H1 (cell line): ENCODE measurements at regions not wholly inside any gene's neighbourhood (a gene's known extent, or its start where the extent isn't known, plus 50 kb on each side); places are given as distances from the start of the nearest gene placed in this dataset.

Source experiments
- CTCF ChIA-PET: fragments of 300-600 bp; sonication (Branson Sonifier 250); formaldehyde crosslinking; loops from one replicate; lab custom pipeline; 2021; ENCODE audit not compliant: partially characterized antibody; lab: Charles Lee
- POLR2A ChIA-PET: fragments of 300-600 bp; sonication (Branson Sonifier 250); formaldehyde crosslinking; loops from one replicate; lab custom pipeline; 2021; ENCODE audit warnings: inconsistent platforms; ENCODE audit not compliant: partially characterized antibody; lab: Charles Lee
- DNase-seq, 2 experiments: peaks; one replicate each; pipeline versions ENCODE4 v3.0.0 to v3.0.0-alpha.2; 2010 to 2022; ENCODE audit warnings: low spot score in 2 of 2, low read depth in 1 of 2, mixed read lengths in 1 of 2
- FAIRE-seq: peaks from 2 replicates; lab custom pipeline; 2011; peaks lifted over from hg19 to GRCh38; lab: Jason Lieb, UNC
- H2AFZ ChIP-seq: 2 replicates; pipeline ENCODE4 v1.8.1; 2012; ENCODE audit warnings: low read length, inconsistent platforms
- H2AK5ac ChIP-seq: 2 replicates; pipeline ENCODE4 v1.6.1; 2013; ENCODE audit warnings: low read depth, low read length
- H2BK120ac ChIP-seq: replicated peaks from 2 replicates; pipeline ENCODE3; 2013; ENCODE audit warnings: low read depth, low read length, inconsistent platforms
- H2BK12ac ChIP-seq: 2 replicates; pipeline ENCODE4 v1.6.1; 2013; ENCODE audit warnings: low read depth, low read length
- H2BK15ac ChIP-seq: 2 replicates; pipeline ENCODE4 v1.6.1; 2013; ENCODE audit warnings: low read length
- H2BK20ac ChIP-seq: 2 replicates; pipeline ENCODE4 v1.6.1; 2013; ENCODE audit warnings: low read length
- H2BK5ac ChIP-seq: 2 replicates; pipeline ENCODE4 v1.6.1; 2013; ENCODE audit warnings: low read depth, low read length
- H3K14ac ChIP-seq: 2 replicates; pipeline ENCODE4 v1.6.1; 2013; ENCODE audit warnings: inconsistent platforms; ENCODE audit not compliant: insufficient read length
- H3K18ac ChIP-seq: 2 replicates; pipeline ENCODE4 v1.6.1; 2013; ENCODE audit warnings: low read length; ENCODE audit errors: extremely low read depth
- H3K23ac ChIP-seq: 2 replicates; pipeline ENCODE4 v1.6.1; 2013; ENCODE audit warnings: inconsistent platforms; ENCODE audit not compliant: insufficient read length
- H3K23me2 ChIP-seq: 2 replicates; pipeline ENCODE4 v1.6.1; 2013; ENCODE audit warnings: low read depth, low read length
- H3K27ac ChIP-seq: 2 replicates; pipeline ENCODE4 v1.6.1; 2011; ENCODE audit warnings: low read depth, low read length, inconsistent platforms
- H3K27me3 ChIP-seq, 4 experiments: replicated peaks in 1 of 4; 1 replicate in 1 of 4; 2 replicates in 3 of 4; pipeline versions ENCODE4 v1.6.1 to v1.8.1; 2011 to 2013; ENCODE audit warnings: low read length in 3 of 4, mild to moderate bottlenecking in 3 of 4, inconsistent platforms in 2 of 4, mixed read lengths in 2 of 4, moderate library complexity in 1 of 4; ENCODE audit not compliant: control insufficient read depth in 3 of 4, insufficient read depth in 3 of 4; ENCODE audit errors: extremely low read depth in 1 of 4
- H3K36me3 ChIP-seq, 4 experiments: 2 replicates each; pipeline versions ENCODE4 v1.6.1 to v1.8.1; 2011 to 2013; ENCODE audit warnings: mild to moderate bottlenecking in 4 of 4, low read length in 3 of 4, moderate library complexity in 2 of 4, control low read depth in 1 of 4, inconsistent platforms in 1 of 4; ENCODE audit not compliant: insufficient read depth in 4 of 4, control insufficient read depth in 2 of 4
- H3K4ac ChIP-seq: replicated peaks from 2 replicates; pipeline ENCODE3; 2013; ENCODE audit warnings: low read length, low read depth, mixed read lengths, inconsistent platforms; ENCODE audit not compliant: insufficient read length
- H3K4me1 ChIP-seq, 4 experiments: replicated peaks in 1 of 4; 1 replicate in 1 of 4; 2 replicates in 3 of 4; pipeline versions ENCODE4 v1.6.1 to v1.8.1; 2011 to 2013; ENCODE audit warnings: low read length in 3 of 4, inconsistent platforms in 2 of 4, mixed read lengths in 1 of 4; ENCODE audit not compliant: insufficient read depth in 4 of 4, control insufficient read depth in 3 of 4
- H3K4me2 ChIP-seq, 2 experiments: 2 replicates each; pipeline versions ENCODE4 v1.6.1 to v1.8.1; 2011 to 2013; ENCODE audit warnings: low read depth in 2 of 2, low read length in 2 of 2, control low read depth in 1 of 2, inconsistent platforms in 1 of 2, mild to moderate bottlenecking in 1 of 2; ENCODE audit not compliant: insufficient read depth in 1 of 2
- H3K4me3 ChIP-seq, 4 experiments: fragments of 200-600, 300-600 bp in 1 of 4; sonication (generic), shearing (Covaris generic), sonication (Bioruptor Twin) in 1 of 4; 2 replicates each; pipeline versions ENCODE4 v1.5.1 to v1.8.1; 2011 to 2016; ENCODE audit warnings: low read length in 4 of 4, low read depth in 3 of 4, control low read depth in 2 of 4, inconsistent platforms in 2 of 4, mild to moderate bottlenecking in 2 of 4, mixed read lengths in 1 of 4, moderate library complexity in 1 of 4; ENCODE audit not compliant: insufficient read depth in 2 of 4; ENCODE audit errors: extremely low read depth in 1 of 4
- H3K56ac ChIP-seq: replicated peaks from 2 replicates; pipeline ENCODE3; 2013; ENCODE audit warnings: low read depth, mild to moderate bottlenecking, mixed read lengths, low read length, inconsistent platforms; ENCODE audit not compliant: insufficient read length
- H3K79me1 ChIP-seq: 2 replicates; pipeline ENCODE4 v1.6.1; 2013; ENCODE audit warnings: low read depth, low read length, control low read depth
- H3K79me2 ChIP-seq, 2 experiments: 2 replicates each; pipeline versions ENCODE4 v1.6.1 to v1.8.1; 2012 to 2013; ENCODE audit warnings: low read length in 2 of 2, mild to moderate bottlenecking in 2 of 2, inconsistent platforms in 1 of 2; ENCODE audit not compliant: insufficient read depth in 2 of 2, control insufficient read depth in 1 of 2
- H3K9ac ChIP-seq, 4 experiments: replicated peaks in 1 of 4; 1 replicate in 1 of 4; 2 replicates in 3 of 4; pipeline versions ENCODE4 v1.6.1 to v1.8.1; 2011 to 2013; ENCODE audit warnings: low read depth in 3 of 4, low read length in 3 of 4, control low read depth in 2 of 4, mild to moderate bottlenecking in 2 of 4, moderate library complexity in 2 of 4, inconsistent platforms in 1 of 4; ENCODE audit errors: extremely low read depth in 1 of 4
- H3K9me3 ChIP-seq, 2 experiments: 2 replicates each; pipeline versions ENCODE4 v1.6.1 to v1.8.1; 2012 to 2013; ENCODE audit warnings: mild to moderate bottlenecking in 2 of 2, moderate library complexity in 2 of 2, control low read depth in 1 of 2, inconsistent platforms in 1 of 2, low read depth in 1 of 2, low read length in 1 of 2, mixed read lengths in 1 of 2; ENCODE audit not compliant: insufficient read depth in 2 of 2
- H4K20me1 ChIP-seq, 2 experiments: replicated peaks in 1 of 2; 2 replicates each; pipeline versions ENCODE3 to v1.8.1; 2011 to 2013; ENCODE audit warnings: inconsistent platforms in 2 of 2, low read length in 2 of 2, mild to moderate bottlenecking in 1 of 2; ENCODE audit not compliant: insufficient read depth in 2 of 2, control insufficient read depth in 1 of 2
- H4K5ac ChIP-seq: 2 replicates; pipeline ENCODE4 v1.6.1; 2013; ENCODE audit warnings: low read length, low read depth, mixed read lengths, inconsistent platforms; ENCODE audit not compliant: insufficient read length
- H4K8ac ChIP-seq: 2 replicates; pipeline ENCODE4 v1.8.0; 2013; ENCODE audit warnings: mild to moderate bottlenecking, moderate library complexity, low read length, inconsistent platforms; ENCODE audit not compliant: insufficient read depth; ENCODE audit errors: extremely low read depth
- H4K91ac ChIP-seq: replicated peaks from 2 replicates; pipeline ENCODE3; 2013; ENCODE audit warnings: low read length, mixed read lengths, inconsistent platforms; ENCODE audit not compliant: insufficient read length
- CHD1 ChIP-seq: IDR thresholded peaks from 2 replicates; pipeline ENCODE4 v1.6.1; 2012; ENCODE audit warnings: low read depth, low read length, improper control_type of control experiment
- EGR1 ChIP-seq: IDR thresholded peaks from 2 replicates; pipeline ENCODE4 v1.6.1; 2011; ENCODE audit warnings: low read depth, low read length, borderline replicate concordance
- KDM1A ChIP-seq: fragments of 200-600, 300-600 bp; sonication (generic); IDR thresholded peaks from 2 replicates; pipeline ENCODE4 v1.7.1; 2016; ENCODE audit warnings: mild to moderate bottlenecking, low read length, borderline replicate concordance
- POLR2AphosphoS5 ChIP-seq: IDR thresholded peaks from 2 replicates; pipeline ENCODE4 v1.6.1; 2011; ENCODE audit warnings: low read depth, low read length
- RAD21 ChIP-seq, 2 experiments: IDR thresholded peaks in 1 of 2; conservative IDR thresholded peaks in 1 of 2; 2 replicates each; pipeline ENCODE4 v1.6.1; 2011; ENCODE audit warnings: low read depth in 2 of 2, low read length in 2 of 2, improper control_type of control experiment in 1 of 2, inconsistent platforms in 1 of 2, mild to moderate bottlenecking in 1 of 2, moderate library complexity in 1 of 2
- RNF2 ChIP-seq: fragments of 200-900, 300-1000 bp; sonication (generic); IDR thresholded peaks from 2 replicates; pipeline ENCODE4 v1.7.1; 2016; ENCODE audit warnings: borderline replicate concordance, low read depth, mild to moderate bottlenecking, antibody characterized with exemption, low read length; ENCODE audit not compliant: poor library complexity, severe bottlenecking; ENCODE audit errors: missing control alignments
- SUZ12 ChIP-seq: fragments of 200-600 bp; sonication (generic); IDR thresholded peaks from 2 replicates; pipeline ENCODE4 v1.6.1; 2012; ENCODE audit warnings: mild to moderate bottlenecking, inconsistent platforms, low read length, moderate library complexity, mixed read lengths
- WGBS, 2 experiments: shearing (Covaris generic) in 1 of 2; methylation state at CpG; one replicate each; pipeline versions ENCODE4 v1.1.6 to v1.1.7; 2013 to 2015; ENCODE audit warnings: low lambda C conversion rate in 2 of 2, mixed read lengths in 2 of 2, inconsistent platforms in 1 of 2, low coverage in 1 of 2, missing lambda C conversion rate in 1 of 2; ENCODE audit not compliant: insufficient replicate concordance in 2 of 2, insufficient coverage in 1 of 2, insufficient read length in 1 of 2; ENCODE audit errors: extremely low coverage in 1 of 2, missing lambda C conversion rate in 1 of 2; 5-methylcytosine and 5-hydroxymethylcytosine counted together

DNA sequence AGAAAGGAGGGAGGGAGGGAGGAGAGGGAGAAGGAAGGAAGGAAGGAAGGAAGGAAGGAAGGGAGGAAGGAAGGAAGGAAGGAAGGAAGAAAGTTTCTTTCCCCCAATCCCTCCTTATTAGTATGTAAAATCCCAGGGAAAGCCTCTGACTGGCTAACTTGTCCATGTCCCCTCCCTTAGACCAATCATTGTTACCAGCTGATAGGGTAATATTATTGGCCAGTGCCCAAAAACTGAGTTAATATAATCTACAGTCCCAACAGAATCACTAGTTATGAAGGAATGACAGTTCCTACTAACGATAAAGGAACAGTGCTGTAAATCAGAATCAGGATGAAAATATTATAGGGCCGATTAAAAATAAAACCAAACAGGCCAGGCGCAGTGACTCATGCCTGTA, 53.6 kb upstream of the CCNG1 start:
- Histone ChIP-seq H2AK5ac (no peak overlapping the region), H2BK20ac (no peak overlapping the region), H3K4me1 (peaks cover 0 to 9% (median 1%) of the 10 kb centered on the region in 4 experiments; a peak in 2 of 7 replicates), H3K4me3 (no peak overlapping the region), H3K4me2 (no peak overlapping the region), H3K4ac (no peak overlapping the region), H3K36me3 (no peaks in the 10 kb centered on the region), H3K23ac (no peak overlapping the region), H4K8ac (no peak overlapping the region), H3K79me1 (no peaks in the 10 kb centered on the region), H3K56ac (no peak overlapping the region), H4K91ac (no peak overlapping the region), H3K14ac (no peak overlapping the region), H2BK5ac (no peak overlapping the region), H3K18ac (no peak overlapping the region), H2BK120ac (no peak overlapping the region), H3K9ac (no peak overlapping the region), H2AFZ (no peak overlapping the region), H3K79me2 (no peaks in the 10 kb centered on the region), H4K5ac (no peak overlapping the region), H3K9me3 (no peaks in the 10 kb centered on the region), H2BK12ac (no peak overlapping the region), H4K20me1 (no peaks in the 10 kb centered on the region), H3K27me3 (no peaks in the 10 kb centered on the region), H2BK15ac (no peak overlapping the region), H3K27ac (no peak overlapping the region)
- POLR2A ChIA-PET = no interaction called here
- WGBS, 2 experiments = 81% methylated on average over 3 of the region's 3 CpGs; no CpG with 5 or more reads in 1 of the 2 experiments
- CTCF ChIA-PET = no interaction called here
- DNase-seq = no peak
- TF ChIP-seq RNF2 = no peak
- no peak for TF ChIP-seq CHD1
- TF ChIP-seq RAD21 (IDR thresholded peaks at IDR 0.05 in 1 of 2, conservative IDR thresholded peaks at IDR 0.05 in 1 of 2; ENCODE audit: low read depth in 2 of 2, low read length in 2 of 2) = no peak
- TF ChIP-seq KDM1A = no peak
- TF ChIP-seq EGR1 = no peak
- TF ChIP-seq SUZ12 = no peak
- TF ChIP-seq POLR2AphosphoS5 = no peak
- TF ChIP-seq, all 59 proteins: peak for 0
- no peaks in the 10 kb centered on the region for H3K23me2 ChIP-seq
- no peak for FAIRE-seq
